ENCODE measurements at regions not wholly inside any gene's neighbourhood (a gene's known extent, or its start where the extent isn't known, plus 50 kb on each side); places are given as distances from the start of the nearest gene placed in this dataset.

GRCh38 chr12:124490584-124491305 is 76.7 kb downstream of the NCOR2 start:
- no peak for TF ChIP-seq CTBP1 (IDR thresholded peaks at IDR 0.05; ENCODE audit: borderline replicate concordance)
- no peak for TF ChIP-seq HDGF (IDR thresholded peaks at IDR 0.05; ENCODE audit: borderline replicate concordance)
